T47D (cell line): ENCODE measurements at regions not wholly inside any gene's neighbourhood (a gene's known extent, or its start where the extent isn't known, plus 50 kb on each side); places are given as distances from the start of the nearest gene placed in this dataset.

Source experiments
- DNase-seq, 2 experiments: peaks; one replicate each; pipeline versions ENCODE4 v3.0.0 to v3.0.0-alpha.2; 2011 to 2012; ENCODE audit warnings: low read depth in 1 of 2, low spot score in 1 of 2
- JUND ChIP-seq: IDR thresholded peaks from 2 replicates; pipeline ENCODE4 v1.6.1; 2012; ENCODE audit warnings: low read depth
- in situ Hi-C: cut with HindIII; loops from 2 replicates; pipeline ENCODE4 v1.10.0; 2016; ENCODE audit warnings: low sequenced_read_pairs, low pct_unique_long_range_greater_than_20kb

DNA sequence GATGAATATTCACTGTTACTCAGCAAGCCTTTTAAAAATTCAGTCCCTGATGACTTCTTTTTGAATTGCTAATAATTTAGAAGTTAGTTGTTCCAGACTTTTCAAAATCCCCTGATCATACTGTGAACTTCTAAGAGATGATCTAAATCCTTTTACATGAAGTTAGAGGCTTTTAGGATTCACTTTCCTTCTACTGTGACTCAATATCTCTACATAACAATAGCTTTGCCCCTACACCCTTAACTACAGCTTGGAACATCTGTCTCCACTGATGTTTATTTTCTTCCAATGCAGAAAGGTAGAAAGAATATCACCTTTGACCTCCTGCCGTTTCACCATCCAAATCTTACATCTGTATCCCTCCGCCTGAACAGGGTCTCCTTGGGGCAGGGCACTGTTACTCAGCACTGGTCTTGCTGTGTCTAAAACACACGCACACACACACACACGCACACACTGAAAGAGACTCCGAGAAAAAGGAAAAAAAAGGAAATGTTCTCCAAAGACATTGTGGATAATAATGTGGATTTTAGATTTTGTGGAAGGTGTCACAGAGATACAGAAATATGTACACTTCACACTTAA is 111.6 kb upstream of the GPRIN3 start:
- DNase-seq, result no peak
- TF ChIP-seq JUND, result no peak
- in situ Hi-C loops, result no loop called here

DNA sequence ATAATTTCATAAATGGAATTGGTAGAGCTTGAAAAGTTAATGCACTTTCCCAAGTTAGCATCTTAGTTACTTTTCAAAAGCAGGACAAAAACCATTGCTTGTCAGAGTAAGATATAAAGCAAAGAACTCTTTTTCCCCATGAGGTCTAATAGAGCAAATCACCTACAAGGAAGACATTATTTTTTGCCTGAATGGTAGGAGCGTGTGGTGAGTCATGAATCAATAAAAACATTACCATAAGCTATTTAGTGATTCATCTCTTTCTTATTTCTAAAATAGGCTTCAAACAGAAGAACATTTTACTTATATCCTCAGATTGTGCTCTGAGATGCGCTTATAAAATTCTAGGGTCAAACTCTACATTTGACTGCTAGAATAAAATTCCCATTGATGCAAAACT is 109.4 kb upstream of the GPRIN3 start:
- in situ Hi-C loops, result no loop called here
- TF ChIP-seq JUND, result no peak
- DNase-seq, result no peak

DNA sequence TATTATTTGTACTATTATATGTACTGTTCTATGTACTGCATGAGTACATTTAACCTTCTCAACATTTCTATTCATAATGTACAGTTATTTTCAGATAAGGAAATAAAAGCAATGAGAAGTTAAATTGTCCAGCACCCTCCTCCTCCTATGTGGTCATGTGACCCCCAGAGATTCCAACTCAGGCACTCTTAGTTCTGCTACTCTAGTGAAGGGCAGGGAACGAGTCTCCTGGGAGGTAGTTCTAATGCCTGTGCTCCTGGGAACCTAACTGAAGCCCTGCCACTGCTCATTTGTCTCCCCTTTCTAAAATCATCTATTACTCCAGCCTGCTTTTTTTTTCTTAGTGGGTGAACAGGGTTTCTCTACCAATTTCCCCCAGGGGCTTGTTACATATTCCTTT is 105.9 kb upstream of the GPRIN3 start:
- in situ Hi-C loops, result no loop called here
- TF ChIP-seq JUND, result no peak
- DNase-seq, result no peak

- in situ Hi-C loops, result no loop called here
- DNase-seq, result no peak
- TF ChIP-seq JUND, result no peak
Measured at GRCh38 chr4:89411539-89412309, 104.1 kb upstream of the GPRIN3 start.

DNA sequence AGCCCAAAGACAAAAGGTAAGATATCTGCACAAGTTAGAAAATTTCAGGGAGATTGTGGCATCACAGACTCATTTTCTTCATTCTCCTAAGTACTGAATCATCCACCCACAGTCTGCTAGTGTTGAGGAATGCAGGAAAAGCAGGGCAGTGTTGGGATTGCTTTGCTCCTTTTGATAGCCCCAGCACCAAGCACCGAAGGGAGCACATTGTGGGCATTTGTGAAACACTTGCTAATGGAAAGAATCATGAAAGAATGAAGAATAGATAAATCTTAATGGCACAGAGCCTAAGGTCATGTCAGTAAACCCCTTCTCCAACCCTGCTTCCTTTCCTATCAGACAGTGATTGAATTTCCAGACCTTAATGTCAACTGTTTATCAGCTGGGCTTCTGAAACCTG is 103.1 kb upstream of the GPRIN3 start:
- no peak for TF ChIP-seq JUND
- in situ Hi-C loops, result no loop called here
- no peak for DNase-seq

- in situ Hi-C loops, result no loop called here
Measured at GRCh38 chr4:89404530-89404929, 96.9 kb upstream of the GPRIN3 start.

DNA sequence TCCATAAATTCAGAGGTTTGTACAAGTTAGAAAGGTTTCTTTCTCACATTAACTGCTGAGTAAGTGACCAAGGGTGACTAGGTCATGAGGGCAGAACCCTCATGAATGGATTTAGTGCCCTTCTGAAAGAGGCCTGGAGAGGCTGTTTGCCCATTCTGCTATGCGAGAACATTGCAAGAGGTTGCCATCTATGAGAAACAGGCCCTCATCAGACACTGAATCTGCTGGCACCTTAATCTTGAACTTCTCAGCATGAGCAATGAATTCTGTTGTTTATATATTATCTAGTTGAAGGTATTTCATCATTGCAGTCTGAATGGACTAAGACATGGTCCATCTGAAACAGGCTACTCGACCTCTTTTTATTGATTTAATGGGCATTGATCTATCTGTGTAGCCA is 96.2 kb upstream of the GPRIN3 start:
- in situ Hi-C loops, result no loop called here
- DNase-seq, result no peak
- no peak for TF ChIP-seq JUND

More at GRCh38 chr4:89404530-89404929, 96.9 kb upstream of the GPRIN3 start:
- no peak for TF ChIP-seq JUND
- DNase-seq, result no peak

DNA sequence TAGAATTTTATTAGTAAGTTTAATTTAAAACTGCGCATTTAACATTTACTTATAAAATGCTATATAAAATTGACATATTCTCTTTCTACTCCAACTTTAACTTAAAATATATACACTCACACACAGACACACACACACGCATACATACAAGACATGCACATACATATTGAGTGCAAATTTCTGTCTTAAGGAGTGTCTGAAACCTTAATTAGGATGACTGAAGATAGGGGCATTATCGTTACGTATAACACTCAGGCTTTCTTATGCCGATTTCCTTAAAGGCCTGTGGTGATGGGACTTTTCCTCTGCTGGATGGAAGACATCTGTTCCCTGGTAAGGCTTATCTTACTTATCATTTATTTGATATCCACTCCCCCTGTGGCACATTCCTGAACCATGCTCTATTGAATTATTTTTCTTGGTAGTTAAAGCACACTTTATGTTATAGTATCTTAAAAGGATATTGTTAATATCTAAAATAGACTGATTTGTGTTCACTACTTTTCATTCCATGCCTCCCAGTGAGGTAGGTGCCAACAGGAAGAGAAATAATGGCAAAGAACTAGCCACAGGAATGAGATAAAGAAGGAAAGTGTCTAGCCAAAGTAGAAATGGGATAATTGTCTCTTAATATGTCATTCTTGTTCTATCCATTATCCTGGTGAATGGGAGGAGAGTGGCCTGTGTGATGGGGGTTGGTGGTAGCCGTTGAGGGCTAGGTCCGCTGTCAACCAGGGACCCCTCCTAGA is 92.9 kb upstream of the GPRIN3 start:
- in situ Hi-C loops, result no loop called here

DNA sequence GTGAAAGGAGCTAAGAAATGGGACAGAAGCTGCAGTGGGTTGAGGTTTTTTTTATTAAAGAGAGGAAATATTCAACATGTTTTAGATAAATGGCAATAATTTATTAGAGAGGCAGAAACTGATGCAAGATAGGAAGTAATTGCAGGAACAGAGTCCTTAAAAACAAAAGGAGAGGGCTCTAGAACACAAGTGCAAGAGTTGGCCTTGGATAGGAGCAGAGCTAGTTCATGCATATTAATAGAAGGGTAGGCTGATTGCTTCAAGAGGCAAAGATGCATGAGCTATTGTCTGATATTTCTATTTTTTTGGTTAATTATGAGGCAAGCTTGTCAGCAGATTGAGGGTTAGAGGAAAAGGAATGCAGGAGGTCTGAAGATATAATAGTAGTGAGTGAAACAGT is 91.0 kb upstream of the GPRIN3 start:
- in situ Hi-C loops, result no loop called here
- no peak for TF ChIP-seq JUND
- no peak for DNase-seq

More for the DNA sequence above, 92.9 kb upstream of the GPRIN3 start:
- TF ChIP-seq JUND, result no peak
- DNase-seq, result no peak

GRCh38 chr4:89398146-89398545 is 90.5 kb upstream of the GPRIN3 start:
- DNase-seq, result no peak
- no peak for TF ChIP-seq JUND
- in situ Hi-C loops, result no loop called here

- TF ChIP-seq JUND, result no peak
- in situ Hi-C loops, result no loop called here
- DNase-seq, result no peak
Measured at GRCh38 chr4:89397441-89397840, 89.8 kb upstream of the GPRIN3 start.

GRCh38 chr4:89382439-89382838 is 74.8 kb upstream of the GPRIN3 start:
- no peak for DNase-seq
- in situ Hi-C loops, result no loop called here
- TF ChIP-seq JUND, result no peak

DNA sequence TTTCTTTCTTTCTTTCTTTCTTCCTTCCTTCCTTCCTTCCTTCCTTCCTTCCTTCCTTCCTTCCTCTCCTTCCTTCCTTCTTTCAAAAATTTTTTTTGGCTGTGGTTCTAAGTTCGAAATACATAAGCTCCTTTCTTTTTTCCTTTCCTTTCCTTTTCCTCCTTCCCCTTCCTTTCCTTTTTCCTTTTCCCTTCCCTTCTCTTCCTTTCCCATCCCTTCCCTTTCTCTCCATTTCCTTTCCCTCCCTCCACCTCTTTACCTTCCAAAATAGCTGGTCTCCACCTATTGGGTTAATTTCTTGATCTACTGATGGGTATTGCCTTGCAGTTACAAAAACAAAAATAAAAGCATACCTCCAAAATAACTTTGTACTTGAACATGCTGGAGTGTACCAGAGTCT is 73.4 kb upstream of the GPRIN3 start:
- no peak for DNase-seq
- in situ Hi-C loops, result no loop called here
- no peak for TF ChIP-seq JUND
